H1 (cell line): ENCODE measurements at regions not wholly inside any gene's neighbourhood (a gene's known extent, or its start where the extent isn't known, plus 50 kb on each side); places are given as distances from the start of the nearest gene placed in this dataset.

ENCODE experiments used
- BACH1 ChIP-seq: IDR thresholded peaks from 2 replicates; pipeline ENCODE4 v1.6.1; 2012; ENCODE audit warnings: low read length, improper control_type of control experiment
- BRCA1 ChIP-seq: IDR thresholded peaks from 2 replicates; pipeline ENCODE4 v1.6.1; 2012; ENCODE audit warnings: low read depth, low read length, improper control_type of control experiment
- CEBPB ChIP-seq: IDR thresholded peaks from 2 replicates; pipeline ENCODE4 v1.6.1; 2012; ENCODE audit warnings: low read depth, low read length
- POLR2A ChIP-seq, 2 experiments: IDR thresholded peaks; 1 replicate in 1 of 2; 2 replicates in 1 of 2; pipeline ENCODE4 v1.6.1; 2011; ENCODE audit warnings: low read depth in 2 of 2, low read length in 2 of 2, mild to moderate bottlenecking in 2 of 2; ENCODE audit errors: control extremely low read depth in 1 of 2
- SUZ12 ChIP-seq: fragments of 200-600 bp; sonication (generic); IDR thresholded peaks from 2 replicates; pipeline ENCODE4 v1.6.1; 2012; ENCODE audit warnings: mild to moderate bottlenecking, inconsistent platforms, low read length, moderate library complexity, mixed read lengths

DNA sequence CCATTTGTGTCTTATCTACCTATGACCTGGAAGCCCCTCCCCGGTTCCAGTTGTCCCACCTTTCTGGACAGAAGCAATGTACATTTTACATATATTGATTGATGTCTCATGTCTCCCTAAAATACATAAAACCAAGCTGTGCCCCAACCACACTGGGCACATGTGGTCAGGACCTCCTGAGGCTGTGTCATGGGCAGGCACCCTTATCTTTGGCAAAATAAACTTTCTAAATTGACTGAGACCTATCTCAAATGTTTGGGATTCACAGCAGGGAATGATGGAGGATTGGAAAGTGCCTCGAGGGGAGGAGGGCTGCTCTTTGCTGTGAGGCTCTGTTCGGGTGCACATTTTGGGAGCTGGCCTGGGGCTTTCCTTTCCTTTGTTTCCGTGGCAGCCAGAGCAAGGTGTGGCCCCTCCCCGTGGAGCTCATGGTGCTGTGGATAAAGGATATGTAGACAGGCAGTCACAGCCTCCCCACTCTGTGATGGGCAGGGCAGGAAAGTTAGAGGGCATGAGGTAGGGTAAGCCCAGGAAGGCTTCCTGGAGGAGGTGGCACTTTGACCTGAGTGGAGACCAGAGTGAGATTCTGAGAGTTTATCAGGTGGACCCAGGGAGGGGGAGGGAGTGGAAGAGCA is 615.6 kb downstream of the TBC1D22A start (continued):
- no peak for TF ChIP-seq BACH1
- no peak for TF ChIP-seq CEBPB
- TF ChIP-seq BRCA1, result no peak
- no peak for TF ChIP-seq POLR2A (IDR thresholded peaks at IDR 0.05; ENCODE audit: control extremely low read depth in 1 of 2, low read depth in 2 of 2, low read length in 2 of 2)
- TF ChIP-seq SUZ12, result no peak
